RWPE2 (cell line): ENCODE measurements at regions not wholly inside any gene's neighbourhood (a gene's known extent, or its start where the extent isn't known, plus 50 kb on each side); places are given as distances from the start of the nearest gene placed in this dataset.

Experiments used
- ATAC-seq: fragments of 200-7000 bp; cut with Tn5 transposase; 3 replicates; pipeline ENCODE4 v1.9.1; 2021; ENCODE audit warnings: low read depth
- DNase-seq: peaks from one replicate; pipeline ENCODE4 v3.0.0-alpha.2; 2020; ENCODE audit warnings: low spot score
- H3K27ac ChIP-seq: fragments of 450-650 bp; 2 replicates; pipeline ENCODE4 v1.5.1; 2017; ENCODE audit warnings: mild to moderate bottlenecking; ENCODE audit not compliant: poor library complexity, severe bottlenecking
- H3K27me3 ChIP-seq: fragments of 250-450 bp; sonication (Bioruptor Pico); 2 replicates; pipeline ENCODE4 v1.5.1; 2021; ENCODE audit warnings: mild to moderate bottlenecking, moderate library complexity; ENCODE audit not compliant: insufficient read depth, poor library complexity, severe bottlenecking
- H3K36me3 ChIP-seq: fragments of 250-450 bp; sonication (Bioruptor Pico); 2 replicates; pipeline ENCODE4 v1.5.1; 2020; ENCODE audit warnings: low read depth, mild to moderate bottlenecking, moderate library complexity
- H3K4me1 ChIP-seq: fragments of 250-450 bp; sonication (Bioruptor Pico); 2 replicates; pipeline ENCODE4 v1.5.1; 2021; ENCODE audit warnings: mild to moderate bottlenecking, moderate library complexity; ENCODE audit not compliant: insufficient read depth, poor library complexity, severe bottlenecking
- H3K4me3 ChIP-seq: fragments of 250-450 bp; sonication (Bioruptor Pico); 2 replicates; pipeline ENCODE4 v1.5.1; 2021; ENCODE audit warnings: mild to moderate bottlenecking, moderate library complexity; ENCODE audit not compliant: severe bottlenecking
- H3K9me3 ChIP-seq: fragments of 250-450 bp; sonication (Bioruptor Pico); 2 replicates; pipeline ENCODE4 v1.5.1; 2021; ENCODE audit warnings: mild to moderate bottlenecking, moderate library complexity; ENCODE audit not compliant: severe bottlenecking
- TF ChIP-seq, protein P1 (sequence below): fragments of 450-650 bp; IDR thresholded peaks from one replicate; pipeline ENCODE4 v1.5.1; 2017; ENCODE audit warnings: mild to moderate bottlenecking, moderate library complexity; ENCODE audit not compliant: poor library complexity, severe bottlenecking

GRCh38 chr3:95511828-95512227 lies 1302.6 kb upstream of the EPHA6 start:
- no peaks in the 10 kb centered on the region for H3K4me1 ChIP-seq
- H3K27ac ChIP-seq, result no peak overlapping the region
- TF ChIP-seq, protein P1, sequence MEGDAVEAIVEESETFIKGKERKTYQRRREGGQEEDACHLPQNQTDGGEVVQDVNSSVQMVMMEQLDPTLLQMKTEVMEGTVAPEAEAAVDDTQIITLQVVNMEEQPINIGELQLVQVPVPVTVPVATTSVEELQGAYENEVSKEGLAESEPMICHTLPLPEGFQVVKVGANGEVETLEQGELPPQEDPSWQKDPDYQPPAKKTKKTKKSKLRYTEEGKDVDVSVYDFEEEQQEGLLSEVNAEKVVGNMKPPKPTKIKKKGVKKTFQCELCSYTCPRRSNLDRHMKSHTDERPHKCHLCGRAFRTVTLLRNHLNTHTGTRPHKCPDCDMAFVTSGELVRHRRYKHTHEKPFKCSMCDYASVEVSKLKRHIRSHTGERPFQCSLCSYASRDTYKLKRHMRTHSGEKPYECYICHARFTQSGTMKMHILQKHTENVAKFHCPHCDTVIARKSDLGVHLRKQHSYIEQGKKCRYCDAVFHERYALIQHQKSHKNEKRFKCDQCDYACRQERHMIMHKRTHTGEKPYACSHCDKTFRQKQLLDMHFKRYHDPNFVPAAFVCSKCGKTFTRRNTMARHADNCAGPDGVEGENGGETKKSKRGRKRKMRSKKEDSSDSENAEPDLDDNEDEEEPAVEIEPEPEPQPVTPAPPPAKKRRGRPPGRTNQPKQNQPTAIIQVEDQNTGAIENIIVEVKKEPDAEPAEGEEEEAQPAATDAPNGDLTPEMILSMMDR, result no peak
- H3K4me3 ChIP-seq, result no peak overlapping the region
- H3K27me3 ChIP-seq, result no peaks in the 10 kb centered on the region
- no peaks in the 10 kb centered on the region for H3K36me3 ChIP-seq
- no peak for ATAC-seq
- no peak for DNase-seq
- no peaks in the 10 kb centered on the region for H3K9me3 ChIP-seq

DNA sequence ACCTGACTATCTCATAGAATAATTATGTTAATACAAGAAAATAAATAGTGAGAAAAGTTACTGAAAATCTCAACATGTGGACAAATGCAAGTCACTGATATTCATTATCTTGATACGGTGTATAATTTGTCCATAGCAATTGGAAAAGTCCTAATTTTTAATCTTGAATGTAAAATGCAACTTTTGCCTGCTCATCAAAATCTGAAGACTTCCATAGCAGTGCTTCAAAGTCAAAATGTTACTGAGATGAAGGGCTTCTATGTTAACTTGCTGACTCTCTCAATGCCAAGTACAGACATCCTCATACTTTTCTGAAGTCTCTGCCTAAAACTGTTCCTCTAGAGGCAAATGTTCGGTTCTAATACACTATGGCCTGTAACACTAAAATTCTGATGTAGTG lies 1300.1 kb upstream of the EPHA6 start:
- H3K27ac ChIP-seq, result no peak overlapping the region
- no peaks in the 10 kb centered on the region for H3K4me1 ChIP-seq
- no peaks in the 10 kb centered on the region for H3K27me3 ChIP-seq
- TF ChIP-seq, protein P1, result no peak
- no peak overlapping the region for H3K4me3 ChIP-seq
- no peaks in the 10 kb centered on the region for H3K9me3 ChIP-seq
- ATAC-seq (no peak), DNase-seq (no peak)
- H3K36me3 ChIP-seq, result no peaks in the 10 kb centered on the region

DNA sequence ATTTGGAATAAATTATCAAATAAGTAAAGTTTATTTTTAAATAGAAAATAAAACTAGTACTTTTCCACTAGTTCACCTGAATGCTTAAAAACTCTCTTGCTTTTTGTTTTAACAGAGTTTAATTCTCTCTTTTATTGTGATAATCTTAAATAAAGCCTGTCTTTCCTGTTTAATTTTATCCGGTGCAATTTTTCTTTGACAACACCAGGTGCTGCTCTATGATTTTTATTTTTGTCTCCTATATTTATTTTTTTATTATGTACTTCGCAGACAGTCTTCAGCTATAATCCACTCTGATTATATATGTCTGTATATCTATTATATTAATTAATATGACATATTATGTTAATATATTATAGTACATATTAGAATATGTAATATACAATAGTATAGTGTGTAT lies 1293.0 kb upstream of the EPHA6 start:
- no peak for DNase-seq
- no peaks in the 10 kb centered on the region for H3K36me3 ChIP-seq
- no peak for ATAC-seq
- H3K27ac ChIP-seq, result no peak overlapping the region
- no peak overlapping the region for H3K4me3 ChIP-seq
- TF ChIP-seq, protein P1, result peak; percentile 11
- H3K4me1 ChIP-seq, result no peaks in the 10 kb centered on the region
- no peaks in the 10 kb centered on the region for H3K27me3 ChIP-seq
- no peaks in the 10 kb centered on the region for H3K9me3 ChIP-seq

DNA sequence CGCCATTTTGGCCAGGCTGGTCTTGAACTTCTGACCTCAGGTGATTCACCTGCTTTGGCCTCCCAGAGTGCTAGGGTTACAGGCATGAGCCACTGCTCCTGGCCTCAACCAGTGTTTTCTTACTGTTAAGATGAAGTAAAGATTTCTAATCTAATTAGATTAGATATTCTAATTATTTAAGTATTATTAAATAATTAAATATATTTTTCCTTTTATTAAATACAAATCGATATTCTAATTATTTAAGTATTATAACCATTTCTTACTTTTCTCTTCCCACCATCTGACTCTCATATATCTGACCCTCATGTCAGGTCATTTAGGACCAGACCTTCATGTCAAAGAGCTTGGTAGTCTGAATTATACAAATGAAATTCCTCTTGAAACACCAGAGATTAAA lies 1291.9 kb upstream of the EPHA6 start:
- H3K27me3 ChIP-seq, result no peaks in the 10 kb centered on the region
- ATAC-seq (no peak), DNase-seq (no peak)
- no peaks in the 10 kb centered on the region for H3K36me3 ChIP-seq
- TF ChIP-seq, protein P1, result no peak
- H3K9me3 ChIP-seq, result no peaks in the 10 kb centered on the region
- no peak overlapping the region for H3K4me3 ChIP-seq
- H3K27ac ChIP-seq, result no peak overlapping the region
- H3K4me1 ChIP-seq, result no peaks in the 10 kb centered on the region

- no peak for ATAC-seq
- Histone ChIP-seq H3K4me3 (no peak overlapping the region), H3K9me3 (no peaks in the 10 kb centered on the region), H3K27ac (no peak overlapping the region), H3K36me3 (no peaks in the 10 kb centered on the region), H3K27me3 (no peaks in the 10 kb centered on the region), H3K4me1 (no peaks in the 10 kb centered on the region)
- TF ChIP-seq, protein P1, result no peak
- DNase-seq, result no peak
Observed at GRCh38 chr3:95539950-95540483, 1274.4 kb upstream of the EPHA6 start.
